Testis (tissue), 2 donors: ENCODE measurements at regions not wholly inside any gene's neighbourhood (a gene's known extent, or its start where the extent isn't known, plus 50 kb on each side); places are given as distances from the start of the nearest gene placed in this dataset.

Experiments
- CTCF ChIP-seq, 3 experiments: fragments of 450-650 bp in 2 of 3; fragments of 200-600 bp in 1 of 3; sonication (generic) in 1 of 3; IDR thresholded peaks; one replicate each; pipeline ENCODE4 v1.5.1; 2016 to 2019; ENCODE audit warnings: antibody characterized with exemption in 3 of 3, mild to moderate bottlenecking in 2 of 3, moderate library complexity in 1 of 3
- POLR2A ChIP-seq: fragments of 450-650 bp; IDR thresholded peaks from one replicate; pipeline ENCODE4 v1.6.1; 2017; ENCODE audit warnings: antibody characterized with exemption, mild to moderate bottlenecking, moderate library complexity

GRCh38 chr11:70547386-70547785 lies 149.1 kb downstream of the CTTN start:
- no peak for TF ChIP-seq CTCF (IDR thresholded peaks at IDR 0.05)
- TF ChIP-seq POLR2A = no peak
